ENCODE measurements at regions not wholly inside any gene's neighbourhood (a gene's known extent, or its start where the extent isn't known, plus 50 kb on each side); places are given as distances from the start of the nearest gene placed in this dataset.

DNA sequence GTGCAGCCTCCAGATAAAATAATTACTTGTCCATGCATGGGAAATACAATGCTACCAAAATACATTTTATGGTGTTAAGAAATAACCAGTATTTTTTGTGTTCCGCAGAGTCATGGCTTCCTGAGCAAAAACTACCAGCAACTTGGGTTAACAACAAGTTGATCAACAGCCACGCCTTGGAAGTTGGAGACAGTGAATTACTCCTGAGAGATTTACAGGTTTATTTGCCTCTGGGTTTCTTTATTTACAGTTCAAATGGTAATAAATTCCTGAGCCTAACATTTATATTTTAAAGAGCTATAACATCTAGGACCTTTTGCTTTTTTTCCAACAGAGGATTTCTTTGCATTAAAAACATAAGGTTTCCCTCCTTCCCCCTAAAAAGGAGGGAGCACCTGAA, 194.0 kb downstream of the IPO8 start (continued):
- TF ChIP-seq EGR1 (IDR thresholded peaks at IDR 0.05; ENCODE audit: low read depth in 2 of 2) (no peak), HNF4G (IDR thresholded peaks at IDR 0.05) (no peak), RXRA (IDR thresholded peaks at IDR 0.05) (no peak)

DNA sequence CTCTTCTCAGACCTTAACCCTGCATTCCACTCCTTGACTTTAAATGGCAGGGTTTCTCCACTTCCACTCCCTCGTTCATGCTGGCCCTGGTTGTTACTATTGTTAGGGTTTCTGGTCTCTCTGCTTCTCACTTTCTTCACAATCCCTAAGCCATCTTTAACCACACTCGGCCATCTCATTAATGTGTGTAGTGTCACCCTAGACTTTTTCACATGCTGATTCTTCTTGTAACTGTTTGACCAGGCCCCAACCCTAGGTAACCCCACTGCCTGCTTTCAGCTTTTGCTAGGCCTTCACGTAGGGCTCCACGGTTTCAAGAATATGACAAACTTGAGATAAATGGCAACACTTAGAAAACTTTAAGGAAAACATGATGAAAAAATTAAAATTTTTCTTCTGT, 195.1 kb downstream of the IPO8 start:
- Histone ChIP-seq H3K27ac (ENCODE audit: low read depth in 1 of 2, low read length in 2 of 2) (no peak overlapping the region), H3K9me3 (ENCODE audit: control insufficient read depth in 4 of 4, low read length in 3 of 4) (no peaks in the 10 kb centered on the region), H3K4me3 (ENCODE audit: low read depth in 1 of 3, low read length in 3 of 3) (no peak overlapping the region), H3K4me1 (ENCODE audit: control insufficient read depth in 4 of 4, insufficient read depth in 4 of 4, low read length in 3 of 4) (peaks cover 0 to 7% (median 5%) of the 10 kb centered on the region in 4 donors), H3K27me3 (ENCODE audit: control insufficient read depth in 4 of 4, insufficient read depth in 4 of 4, low read length in 3 of 4) (no peaks in the 10 kb centered on the region), H3K9ac (ENCODE audit: low read depth in 1 of 2, low read length in 2 of 2) (no peak overlapping the region), H3K36me3 (ENCODE audit: control insufficient read depth in 4 of 4, insufficient read depth in 3 of 4, low read depth in 1 of 4, low read length in 3 of 4) (peaks cover 0 to 7% (median 0%) of the 10 kb centered on the region in 4 donors)
- 93% methylated on average over 4 of the region's 4 CpGs for WGBS
- TF ChIP-seq TAF1 (conservative IDR thresholded peaks at IDR 0.05) (no peak), NR2F2 (IDR thresholded peaks at IDR 0.05) (no peak), FOXA2 (IDR thresholded peaks at IDR 0.05) (no peak), GABPA (IDR thresholded peaks at IDR 0.05 in 1 of 2, conservative IDR thresholded peaks at IDR 0.05 in 1 of 2) (no peak), HNF4A (conservative IDR thresholded peaks at IDR 0.05) (no peak), SP1 (IDR thresholded peaks at IDR 0.05) (no peak), MAX (IDR thresholded peaks at IDR 0.05) (no peak), REST (IDR thresholded peaks at IDR 0.05) (no peak), ATF3 (IDR thresholded peaks at IDR 0.05) (no peak), JUND (IDR thresholded peaks at IDR 0.05) (no peak), FOXA1 (IDR thresholded peaks at IDR 0.05) (no peak), RXRA (IDR thresholded peaks at IDR 0.05) (no peak), HNF4G (IDR thresholded peaks at IDR 0.05) (no peak), EGR1 (IDR thresholded peaks at IDR 0.05; ENCODE audit: low read depth in 2 of 2) (no peak), YY1 (IDR thresholded peaks at IDR 0.05) (no peak)
- no peak for DNase-seq (ENCODE audit: low spot score)

GRCh38 chr12:30485230-30485890, 210.3 kb downstream of the IPO8 start:
- no peak overlapping the region for H3K9ac ChIP-seq (ENCODE audit: low read depth in 1 of 2, low read length in 2 of 2)
- DNase-seq (ENCODE audit: low spot score), result no peak
- no peaks in the 10 kb centered on the region for H3K36me3 ChIP-seq (ENCODE audit: control insufficient read depth in 4 of 4, insufficient read depth in 3 of 4, low read depth in 1 of 4, low read length in 3 of 4)
- no peak overlapping the region for H3K4me3 ChIP-seq (ENCODE audit: low read depth in 1 of 3, low read length in 3 of 3)
- no peaks in the 10 kb centered on the region for H3K9me3 ChIP-seq (ENCODE audit: control insufficient read depth in 4 of 4, low read length in 3 of 4)
- H3K4me1 ChIP-seq (ENCODE audit: control insufficient read depth in 4 of 4, insufficient read depth in 4 of 4, low read length in 3 of 4), result peaks cover 0 to 8% (median 6%) of the 10 kb centered on the region in 4 donors
- no peak overlapping the region for H3K27ac ChIP-seq (ENCODE audit: low read depth in 1 of 2, low read length in 2 of 2)
- no peaks in the 10 kb centered on the region for H3K27me3 ChIP-seq (ENCODE audit: control insufficient read depth in 4 of 4, insufficient read depth in 4 of 4, low read length in 3 of 4)
- 95% methylated on average over 14 of the region's 14 CpGs for WGBS
- TF ChIP-seq HNF4G (IDR thresholded peaks at IDR 0.05), result no peak
- TF ChIP-seq RXRA (IDR thresholded peaks at IDR 0.05), result no peak
- TF ChIP-seq, protein P1, sequence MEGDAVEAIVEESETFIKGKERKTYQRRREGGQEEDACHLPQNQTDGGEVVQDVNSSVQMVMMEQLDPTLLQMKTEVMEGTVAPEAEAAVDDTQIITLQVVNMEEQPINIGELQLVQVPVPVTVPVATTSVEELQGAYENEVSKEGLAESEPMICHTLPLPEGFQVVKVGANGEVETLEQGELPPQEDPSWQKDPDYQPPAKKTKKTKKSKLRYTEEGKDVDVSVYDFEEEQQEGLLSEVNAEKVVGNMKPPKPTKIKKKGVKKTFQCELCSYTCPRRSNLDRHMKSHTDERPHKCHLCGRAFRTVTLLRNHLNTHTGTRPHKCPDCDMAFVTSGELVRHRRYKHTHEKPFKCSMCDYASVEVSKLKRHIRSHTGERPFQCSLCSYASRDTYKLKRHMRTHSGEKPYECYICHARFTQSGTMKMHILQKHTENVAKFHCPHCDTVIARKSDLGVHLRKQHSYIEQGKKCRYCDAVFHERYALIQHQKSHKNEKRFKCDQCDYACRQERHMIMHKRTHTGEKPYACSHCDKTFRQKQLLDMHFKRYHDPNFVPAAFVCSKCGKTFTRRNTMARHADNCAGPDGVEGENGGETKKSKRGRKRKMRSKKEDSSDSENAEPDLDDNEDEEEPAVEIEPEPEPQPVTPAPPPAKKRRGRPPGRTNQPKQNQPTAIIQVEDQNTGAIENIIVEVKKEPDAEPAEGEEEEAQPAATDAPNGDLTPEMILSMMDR (IDR thresholded peaks at IDR 0.05; ENCODE audit: low read depth, low read length, missing input control), result no peak
- TF ChIP-seq YY1 (IDR thresholded peaks at IDR 0.05), result no peak
- TF ChIP-seq EGR1 (IDR thresholded peaks at IDR 0.05; ENCODE audit: low read depth in 2 of 2), result no peak
- TF ChIP-seq NR2F2 (IDR thresholded peaks at IDR 0.05), result no peak
- no peak for TF ChIP-seq GABPA (IDR thresholded peaks at IDR 0.05 in 1 of 2, conservative IDR thresholded peaks at IDR 0.05 in 1 of 2)
- TF ChIP-seq ZBTB33 (IDR thresholded peaks at IDR 0.05), result no peak
- TF ChIP-seq ATF3 (IDR thresholded peaks at IDR 0.05), result no peak
- TF ChIP-seq SP1 (IDR thresholded peaks at IDR 0.05), result no peak
- TF ChIP-seq FOXA1 (IDR thresholded peaks at IDR 0.05), result no peak
- TF ChIP-seq JUND (IDR thresholded peaks at IDR 0.05), result no peak
- TF ChIP-seq REST (IDR thresholded peaks at IDR 0.05), result no peak
